Body of pancreas (tissue), 4 donors: ENCODE measurements at regions not wholly inside any gene's neighbourhood (a gene's known extent, or its start where the extent isn't known, plus 50 kb on each side); places are given as distances from the start of the nearest gene placed in this dataset.

Experiments
- ATAC-seq: fragments of 150-250 bp; one replicate; pipeline ENCODE4 v1.9.1; 2016
- DNase-seq, 4 donors: peaks; one replicate each; pipeline ENCODE4 v3.0.0-alpha.2; 2019
- H3K27ac ChIP-seq, 4 donors: fragments of 200-600 bp; sonication (generic); 1 replicate in 3 of 4; 2 replicates in 1 of 4; pipeline versions ENCODE4 v1.5.1 to v1.6.1; 2016 to 2019; ENCODE audit warnings: mild to moderate bottlenecking in 1 of 4, mixed read lengths in 1 of 4, moderate library complexity in 1 of 4
- H3K27me3 ChIP-seq, 2 donors: fragments of 200-600 bp; sonication (generic); one replicate each; pipeline ENCODE4 v1.6.0; 2016; ENCODE audit warnings: mild to moderate bottlenecking in 1 of 2
- H3K36me3 ChIP-seq, 2 donors: fragments of 200-600 bp; sonication (generic); replicated peaks in 1 of 2; 2 replicates each; pipeline ENCODE4 v1.5.1; 2016; ENCODE audit warnings: low read depth in 2 of 2; ENCODE audit not compliant: insufficient read depth in 1 of 2
- H3K4me1 ChIP-seq: fragments of 200-600 bp; sonication (generic); one replicate; pipeline ENCODE4 v1.6.0; 2016
- H3K4me3 ChIP-seq, 2 donors: fragments of 200-600 bp; sonication (generic); 1 replicate in 1 of 2; 2 replicates in 1 of 2; pipeline ENCODE4 v1.5.1; 2016 to 2019
- H3K9me3 ChIP-seq, 3 donors: fragments of 200-600 bp; sonication (generic); 1 replicate in 2 of 3; 2 replicates in 1 of 3; pipeline ENCODE4 v1.5.1; 2016
- CTCF ChIP-seq, 7 experiments: fragments of 450-650 bp in 4 of 7; fragments of 200-600 bp in 3 of 7; sonication (generic) in 3 of 7; IDR thresholded peaks; one replicate each; pipeline ENCODE4 v1.5.1; 2016 to 2019; ENCODE audit warnings: antibody characterized with exemption in 7 of 7
- POLR2A ChIP-seq, 3 donors: fragments of 450-650 bp; IDR thresholded peaks; one replicate each; pipeline ENCODE4 v1.6.1; 2016; ENCODE audit warnings: antibody characterized with exemption in 3 of 3, mild to moderate bottlenecking in 2 of 3
- whole genome bisulfite sequencing, 2 donors: methylation state at CpG; one replicate each; pipeline ENCODE4 v1.1.5; 2017; 5-methylcytosine and 5-hydroxymethylcytosine counted together
- intact Hi-C: fragments of 100-400 bp; cut with DNase I; formaldehyde crosslinking; loops from one replicate; pipeline ENCODE4 v1.15.1; 2023

DNA sequence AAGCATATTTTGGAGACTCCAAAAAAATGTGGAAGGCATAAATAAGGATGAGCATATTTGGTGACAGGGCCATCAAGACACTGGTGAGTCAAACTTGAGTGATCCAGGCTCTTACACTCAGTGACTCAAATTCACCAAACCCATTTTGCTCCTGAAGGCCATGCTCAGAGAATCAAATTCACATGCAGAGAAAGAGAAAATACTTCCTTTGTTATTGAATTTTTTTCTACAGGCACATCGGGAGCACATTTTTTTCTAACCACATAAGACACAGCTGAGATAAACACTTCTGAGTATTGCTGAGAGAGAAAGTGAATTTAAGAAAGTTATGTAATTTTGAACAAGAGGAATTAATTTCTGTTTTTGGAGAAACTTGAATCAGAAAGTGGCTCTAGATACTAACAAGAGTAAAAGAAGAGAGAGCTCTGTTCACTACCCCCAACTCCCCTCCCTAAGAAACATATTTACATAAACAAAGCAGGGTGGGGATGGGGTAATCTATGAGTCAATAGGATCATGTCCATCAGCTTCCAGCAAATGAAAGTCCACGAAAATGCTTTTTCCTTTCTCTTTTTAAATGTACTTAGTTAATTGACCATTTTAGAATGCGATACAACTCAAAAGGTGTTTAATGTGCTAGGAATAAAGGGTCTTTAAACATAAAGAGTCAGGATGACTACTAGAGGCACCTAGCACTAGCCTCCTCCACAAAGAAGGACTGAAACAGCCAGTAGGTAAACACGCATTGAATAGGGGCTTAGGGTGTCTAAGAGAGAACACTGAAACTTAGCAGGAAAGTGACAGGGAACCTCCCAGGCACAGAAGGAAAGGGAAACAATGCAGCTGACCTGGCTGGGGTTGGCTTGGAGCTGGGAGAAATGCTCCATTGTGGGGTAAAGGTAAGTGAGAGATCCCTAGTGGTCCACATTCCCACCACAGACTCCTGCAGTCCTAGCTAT, 152.3 kb downstream of the KCNE4 start:
- ATAC-seq = no peak
- no peak for TF ChIP-seq POLR2A (IDR thresholded peaks at IDR 0.05)
- TF ChIP-seq CTCF (IDR thresholded peaks at IDR 0.05) = no peak
- WGBS, 2 donors = 64 to 68% methylated on average over 4 of the region's 4 CpGs

GRCh38 chr2:223210489-223210888, 158.5 kb downstream of the KCNE4 start:
- Histone ChIP-seq H3K27ac (no peak overlapping the region), H3K4me1 (peaks cover 3% of the 10 kb centered on the region), H3K36me3 (no peaks in the 10 kb centered on the region), H3K27me3 (no peaks in the 10 kb centered on the region), H3K9me3 (peaks cover 0 to 11% (median 0%) of the 10 kb centered on the region in 3 donors), H3K4me3 (no peak overlapping the region)
- intact Hi-C loops = no loop called here
- TF ChIP-seq CTCF (IDR thresholded peaks at IDR 0.05) (no peak), POLR2A (IDR thresholded peaks at IDR 0.05) (no peak)
- no peak for DNase-seq
- ATAC-seq = no peak
- 78 to 94% methylated on average over 2 of the region's 2 CpGs for WGBS, 2 donors

More for the DNA sequence above, 152.3 kb downstream of the KCNE4 start:
- no peak overlapping the region for H3K4me3 ChIP-seq
- H3K27ac ChIP-seq = no peak overlapping the region
- H3K36me3 ChIP-seq = no peaks in the 10 kb centered on the region
- intact Hi-C loops = no loop called here
- H3K4me1 ChIP-seq = no peaks in the 10 kb centered on the region
- no peak for DNase-seq
- no peaks in the 10 kb centered on the region for H3K9me3 ChIP-seq
- H3K27me3 ChIP-seq = no peaks in the 10 kb centered on the region

- ATAC-seq (no peak), DNase-seq (no peak)
- no peak for TF ChIP-seq POLR2A (IDR thresholded peaks at IDR 0.05)
- TF ChIP-seq CTCF (IDR thresholded peaks at IDR 0.05) = no peak
- WGBS, 2 donors = 72 to 75% methylated on average over 5 of the region's 5 CpGs
- Histone ChIP-seq H3K27me3 (no peaks in the 10 kb centered on the region), H3K4me1 (peaks cover 11% of the 10 kb centered on the region), H3K9me3 (peaks cover 0 to 11% (median 0%) of the 10 kb centered on the region in 3 donors), H3K36me3 (no peaks in the 10 kb centered on the region), H3K4me3 (no peak overlapping the region), H3K27ac (no peak overlapping the region)
- intact Hi-C loops = no loop called here
These were observed 162.6 kb downstream of the KCNE4 start for GRCh38 chr2:223214394-223215253.

DNA sequence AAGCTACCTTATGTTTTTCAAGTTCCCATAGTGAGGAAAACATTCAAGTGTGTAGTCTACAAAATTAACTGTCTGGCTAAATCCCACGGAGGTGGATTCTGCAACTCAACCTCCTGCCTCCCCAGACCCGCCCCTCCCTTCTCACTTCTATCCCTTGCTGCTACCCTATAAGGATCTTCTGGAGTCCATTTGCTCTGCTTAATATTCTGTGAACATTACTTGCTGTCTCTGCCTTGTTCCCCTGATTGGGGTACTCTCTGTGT, 163.2 kb downstream of the KCNE4 start:
- Histone ChIP-seq H3K36me3 (no peaks in the 10 kb centered on the region), H3K4me3 (no peak overlapping the region), H3K27me3 (no peaks in the 10 kb centered on the region), H3K9me3 (peaks cover 0 to 7% (median 0%) of the 10 kb centered on the region in 3 donors), H3K4me1 (peaks cover 16% of the 10 kb centered on the region), H3K27ac (no peak overlapping the region)
- DNase-seq = no peak
- WGBS, 2 donors = 27 to 38% methylated on average over 2 of the region's 2 CpGs
- ATAC-seq = no peak
- intact Hi-C loops = no loop called here
- TF ChIP-seq POLR2A (IDR thresholded peaks at IDR 0.05) = no peak
- TF ChIP-seq CTCF (IDR thresholded peaks at IDR 0.05) = no peak
